IMR-90 (cell line): ENCODE measurements at regions not wholly inside any gene's neighbourhood (a gene's known extent, or its start where the extent isn't known, plus 50 kb on each side); places are given as distances from the start of the nearest gene placed in this dataset.

Experiments used
- ATAC-seq: fragments of 200-7000 bp; cut with Tn5 transposase; 2 replicates; pipeline ENCODE4 v1.9.1; 2020; ENCODE audit warnings: low read depth, mild to moderate bottlenecking, moderate library complexity
- BruUV-seq: library from RNA; stranded (reverse); fragments of 400-500 nt; replicated peaks from 2 replicates; lab custom pipeline; 2021; lab: Mats Ljungman, UMichigan
- CTCF ChIA-PET: fragments of 300-600 bp; formaldehyde crosslinking; extraction: SDS; loops from one replicate; lab custom pipeline; 2021; ENCODE audit warnings: antibody characterized with exemption; lab: Yijun Ruan, JAX
- POLR2A ChIA-PET: fragments of 300-600 bp; sonication (Branson Sonifier 250); formaldehyde crosslinking; loops from one replicate; lab custom pipeline; 2022; ENCODE audit warnings: antibody characterized with exemption; ENCODE audit not compliant: unreplicated experiment; lab: Charles Lee
- DNase-seq: peaks from one replicate; pipeline ENCODE4 v3.0.0; 2013
- H2AFZ ChIP-seq: replicated peaks from 2 replicates; pipeline ENCODE3; 2013; ENCODE audit warnings: low read length, mild to moderate bottlenecking; ENCODE audit not compliant: poor library complexity
- H2AK5ac ChIP-seq: 2 replicates; pipeline ENCODE4 v1.6.1; 2013; ENCODE audit warnings: low read depth, low read length, inconsistent platforms
- H2AK9ac ChIP-seq: replicated peaks from 2 replicates; pipeline ENCODE3; 2013; ENCODE audit warnings: mild to moderate bottlenecking, low read depth, low read length, moderate library complexity; ENCODE audit not compliant: poor library complexity
- H2BK120ac ChIP-seq: 2 replicates; pipeline ENCODE4 v1.6.1; 2013; ENCODE audit warnings: low read depth, low read length, inconsistent platforms
- H2BK15ac ChIP-seq: 3 replicates; pipeline ENCODE4 v1.6.1; 2013; ENCODE audit warnings: low read depth, low read length, inconsistent platforms
- H2BK20ac ChIP-seq: 2 replicates; pipeline ENCODE4 v1.6.1; 2013; ENCODE audit warnings: low read depth, mild to moderate bottlenecking, inconsistent platforms, low read length, moderate library complexity
- H2BK5ac ChIP-seq: 2 replicates; pipeline ENCODE4 v1.6.1; 2013; ENCODE audit warnings: mild to moderate bottlenecking, low read depth, low read length, inconsistent platforms; ENCODE audit not compliant: poor library complexity, severe bottlenecking
- H3K14ac ChIP-seq: replicated peaks from 2 replicates; pipeline ENCODE4 v1.6.1; 2013; ENCODE audit warnings: low read depth, low read length, inconsistent platforms
- H3K18ac ChIP-seq: 2 replicates; pipeline ENCODE4 v1.6.1; 2013; ENCODE audit warnings: low read depth, low read length, control low read depth
- H3K23ac ChIP-seq: 2 replicates; pipeline ENCODE4 v1.6.1; 2013; ENCODE audit warnings: low read depth, low read length, inconsistent platforms
- H3K27ac ChIP-seq: 2 replicates; pipeline ENCODE4 v1.5.1; 2013; ENCODE audit warnings: mild to moderate bottlenecking, control low read depth, low read length; ENCODE audit not compliant: insufficient read depth
- H3K27me3 ChIP-seq: 2 replicates; pipeline ENCODE4 v1.6.1; 2013; ENCODE audit warnings: low read length; ENCODE audit not compliant: control insufficient read depth, insufficient read depth
- H3K36me3 ChIP-seq: 2 replicates; pipeline ENCODE4 v1.6.1; 2013; ENCODE audit warnings: low read length, mixed read lengths; ENCODE audit not compliant: control insufficient read depth, insufficient read depth
- H3K4ac ChIP-seq: 2 replicates; pipeline ENCODE4 v1.6.1; 2013; ENCODE audit warnings: low read depth, low read length, inconsistent platforms
- H3K4me1 ChIP-seq: 2 replicates; pipeline ENCODE4 v1.6.1; 2013; ENCODE audit warnings: low read length, mixed read lengths; ENCODE audit not compliant: control insufficient read depth, insufficient read depth
- H3K4me2 ChIP-seq: 2 replicates; pipeline ENCODE4 v1.6.1; 2013; ENCODE audit warnings: low read depth, mild to moderate bottlenecking, control low read depth, low read length, moderate library complexity
- H3K4me3 ChIP-seq: 2 replicates; pipeline ENCODE4 v1.5.1; 2013; ENCODE audit warnings: low read depth, mild to moderate bottlenecking, control low read depth, low read length, moderate library complexity; ENCODE audit not compliant: insufficient read depth
- H3K56ac ChIP-seq: 2 replicates; pipeline ENCODE4 v1.6.1; 2013; ENCODE audit warnings: low read length, inconsistent platforms; ENCODE audit not compliant: insufficient read depth; ENCODE audit errors: extremely low read depth
- H3K79me1 ChIP-seq, 2 experiments: 2 replicates each; pipeline ENCODE4 v1.6.1; 2013; ENCODE audit warnings: low read length in 2 of 2, inconsistent platforms in 1 of 2, low read depth in 1 of 2
- H3K9ac ChIP-seq: 2 replicates; pipeline ENCODE4 v1.6.1; 2013; ENCODE audit warnings: low read depth, low read length, control low read depth
- H3K9me1 ChIP-seq: 2 replicates; pipeline ENCODE4 v1.6.1; 2013; ENCODE audit warnings: low read length, inconsistent platforms; ENCODE audit not compliant: insufficient read depth
- H3K9me3 ChIP-seq: 2 replicates; pipeline ENCODE4 v1.6.1; 2013; ENCODE audit warnings: low read length; ENCODE audit not compliant: control insufficient read depth, insufficient read depth
- H4K20me1 ChIP-seq: 2 replicates; pipeline ENCODE4 v1.6.1; 2013; ENCODE audit warnings: low read length, inconsistent platforms; ENCODE audit not compliant: insufficient read depth
- H4K5ac ChIP-seq: 2 replicates; pipeline ENCODE4 v1.6.1; 2013; ENCODE audit warnings: mild to moderate bottlenecking, low read depth, low read length, control low read depth
- H4K8ac ChIP-seq, 2 experiments: 2 replicates each; pipeline ENCODE4 v1.6.1; 2013; ENCODE audit warnings: low read depth in 2 of 2, low read length in 2 of 2, control low read depth in 1 of 2, inconsistent platforms in 1 of 2
- H4K91ac ChIP-seq: 2 replicates; pipeline ENCODE4 v1.6.1; 2013; ENCODE audit warnings: low read depth, low read length, inconsistent platforms; ENCODE audit not compliant: insufficient read depth
- CEBPB ChIP-seq: IDR thresholded peaks from 2 replicates; pipeline ENCODE4 v1.6.1; 2012; ENCODE audit warnings: low read depth, low read length, improper control_type of control experiment
- CHD1 ChIP-seq: IDR thresholded peaks from 2 replicates; pipeline ENCODE4 v1.6.1; 2012; ENCODE audit warnings: low read depth, low read length, improper control_type of control experiment
- FOS ChIP-seq: fragments of 150-350 bp; IDR thresholded peaks from 2 replicates; pipeline ENCODE4 v1.6.1; 2016; ENCODE audit warnings: low read depth, low read length
- MAFK ChIP-seq: IDR thresholded peaks from 2 replicates; pipeline ENCODE4 v1.6.1; 2012; ENCODE audit warnings: low read depth, low read length, improper control_type of control experiment
- NFE2L2 ChIP-seq: fragments of 150-350 bp; IDR thresholded peaks from 2 replicates; pipeline ENCODE4 v1.6.1; 2016; ENCODE audit warnings: low read depth, mild to moderate bottlenecking, low read length
- RAD21 ChIP-seq: IDR thresholded peaks from 2 replicates; pipeline ENCODE4 v1.6.1; 2012; ENCODE audit warnings: low read length, improper control_type of control experiment
- RCOR1 ChIP-seq: IDR thresholded peaks from 2 replicates; pipeline ENCODE4 v1.6.1; 2012; ENCODE audit warnings: mild to moderate bottlenecking, low read length, improper control_type of control experiment; ENCODE audit not compliant: insufficient replicate concordance
- RFX5 ChIP-seq: IDR thresholded peaks from 2 replicates; pipeline ENCODE4 v1.8.0; 2012; ENCODE audit warnings: low read depth, mild to moderate bottlenecking, low read length, moderate library complexity
- WGBS, 2 experiments: methylation state at CpG; one replicate each; pipeline versions ENCODE4 v1.1.5 to v1.1.7; 2013; ENCODE audit warnings: missing lambda C conversion rate in 2 of 2; ENCODE audit not compliant: insufficient read length in 1 of 2; ENCODE audit errors: extremely low coverage in 2 of 2; 5-methylcytosine and 5-hydroxymethylcytosine counted together
- dilution Hi-C: fragments of 300-500 bp; cut with HindIII; formaldehyde crosslinking; loops from one replicate; pipeline ENCODE4 v1.14.3; 2018; ENCODE audit warnings: low sequenced_read_pairs; ENCODE audit not compliant: unreplicated experiment
- in situ Hi-C: fragments of 300-500 bp; cut with MboI; formaldehyde crosslinking; loops from 3 replicates; pipeline ENCODE4 v1.14.3; 2019; ENCODE audit warnings: low sequenced_read_pairs, inconsistent platforms, mixed read lengths
- intact Hi-C: fragments of 100-400 bp; cut with micrococcal nuclease; formaldehyde crosslinking; loops from 2 replicates; pipeline ENCODE4 v1.10.0; 2022
- TF ChIP-seq, protein P1 (sequence below): fragments of 150-350 bp; IDR thresholded peaks from 2 replicates; pipeline ENCODE4 v1.6.1; 2016; ENCODE audit warnings: low read depth, mild to moderate bottlenecking, low read length, moderate library complexity, borderline replicate concordance
- TF ChIP-seq, protein P2 (sequence below): fragments of 150-350 bp; IDR thresholded peaks from 2 replicates; pipeline ENCODE4 v1.6.1; 2017; ENCODE audit warnings: mild to moderate bottlenecking, antibody characterized with exemption, low read length, low read depth
- TF ChIP-seq, protein P3 (sequence below): conservative IDR thresholded peaks from 2 replicates; pipeline ENCODE4 v1.5.1; 2012; ENCODE audit warnings: mild to moderate bottlenecking, low read depth, low read length, improper control_type of control experiment

DNA sequence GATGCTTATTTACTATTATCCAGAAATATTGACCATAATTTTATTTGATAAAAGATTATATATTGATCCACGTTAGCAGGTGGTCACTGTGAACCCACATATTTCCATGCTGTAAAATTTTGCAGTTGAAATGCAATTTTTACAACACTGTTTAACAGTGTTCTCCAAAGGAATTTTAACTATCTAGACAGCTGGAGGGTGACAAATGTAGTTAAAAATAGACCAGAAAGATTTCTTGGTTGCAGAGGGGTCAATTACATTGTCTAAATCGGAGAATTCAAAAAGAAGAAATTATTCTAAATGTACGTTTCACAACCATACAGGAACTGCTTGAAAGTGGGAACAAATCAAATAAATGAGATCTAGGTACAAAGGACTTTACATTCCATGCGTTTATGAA, 625.2 kb upstream of the NCAM2 start:
- H3K23ac ChIP-seq: no peak overlapping the region
- no peak overlapping the region for H3K27ac ChIP-seq
- H3K18ac ChIP-seq: no peak overlapping the region
- POLR2A ChIA-PET: no interaction called here
- no peak overlapping the region for H3K14ac ChIP-seq
- H2BK20ac ChIP-seq: no peak overlapping the region
- no peak overlapping the region for H2AK5ac ChIP-seq
- DNase-seq: no peak
- H4K8ac ChIP-seq: no peak overlapping the region
- no peak overlapping the region for H3K4me2 ChIP-seq
- H2BK15ac ChIP-seq: no peak overlapping the region
- no peak overlapping the region for H3K9ac ChIP-seq
- CTCF ChIA-PET: no interaction called here
- no peak overlapping the region for H2AK9ac ChIP-seq
- in situ Hi-C loops: no loop called here
- H4K20me1 ChIP-seq: no peaks in the 10 kb centered on the region
- H4K91ac ChIP-seq: no peak overlapping the region
- peaks cover 4% of the 10 kb centered on the region; the same call in 1 of the 2 replicates for H3K9me3 ChIP-seq
- H2BK120ac ChIP-seq: no peak overlapping the region
- no peak overlapping the region for H3K4ac ChIP-seq
- H3K27me3 ChIP-seq: no peaks in the 10 kb centered on the region
- no peaks in the 10 kb centered on the region for H3K9me1 ChIP-seq
- no peak overlapping the region for H2BK5ac ChIP-seq
- no peaks in the 10 kb centered on the region for H3K36me3 ChIP-seq
- WGBS, 2 experiments: no CpG with 5 or more reads among the region's 4 CpGs
- H2AFZ ChIP-seq: no peak overlapping the region
- intact Hi-C loops: no loop called here
- no peak for ATAC-seq
- dilution Hi-C loops: no loop called here
- TF ChIP-seq MAFK: no peak
- no peak for TF ChIP-seq FOS
- no peak for TF ChIP-seq NFE2L2
- no peak for TF ChIP-seq CHD1
- no peak for TF ChIP-seq RAD21
- TF ChIP-seq RFX5: no peak
- TF ChIP-seq, protein P1, sequence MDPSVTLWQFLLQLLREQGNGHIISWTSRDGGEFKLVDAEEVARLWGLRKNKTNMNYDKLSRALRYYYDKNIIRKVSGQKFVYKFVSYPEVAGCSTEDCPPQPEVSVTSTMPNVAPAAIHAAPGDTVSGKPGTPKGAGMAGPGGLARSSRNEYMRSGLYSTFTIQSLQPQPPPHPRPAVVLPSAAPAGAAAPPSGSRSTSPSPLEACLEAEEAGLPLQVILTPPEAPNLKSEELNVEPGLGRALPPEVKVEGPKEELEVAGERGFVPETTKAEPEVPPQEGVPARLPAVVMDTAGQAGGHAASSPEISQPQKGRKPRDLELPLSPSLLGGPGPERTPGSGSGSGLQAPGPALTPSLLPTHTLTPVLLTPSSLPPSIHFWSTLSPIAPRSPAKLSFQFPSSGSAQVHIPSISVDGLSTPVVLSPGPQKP: no peak
- TF ChIP-seq, protein P2, sequence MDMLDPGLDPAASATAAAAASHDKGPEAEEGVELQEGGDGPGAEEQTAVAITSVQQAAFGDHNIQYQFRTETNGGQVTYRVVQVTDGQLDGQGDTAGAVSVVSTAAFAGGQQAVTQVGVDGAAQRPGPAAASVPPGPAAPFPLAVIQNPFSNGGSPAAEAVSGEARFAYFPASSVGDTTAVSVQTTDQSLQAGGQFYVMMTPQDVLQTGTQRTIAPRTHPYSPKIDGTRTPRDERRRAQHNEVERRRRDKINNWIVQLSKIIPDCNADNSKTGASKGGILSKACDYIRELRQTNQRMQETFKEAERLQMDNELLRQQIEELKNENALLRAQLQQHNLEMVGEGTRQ: no peak
- TF ChIP-seq RCOR1: no peak
- no peak for TF ChIP-seq CEBPB
- TF ChIP-seq, protein P3, sequence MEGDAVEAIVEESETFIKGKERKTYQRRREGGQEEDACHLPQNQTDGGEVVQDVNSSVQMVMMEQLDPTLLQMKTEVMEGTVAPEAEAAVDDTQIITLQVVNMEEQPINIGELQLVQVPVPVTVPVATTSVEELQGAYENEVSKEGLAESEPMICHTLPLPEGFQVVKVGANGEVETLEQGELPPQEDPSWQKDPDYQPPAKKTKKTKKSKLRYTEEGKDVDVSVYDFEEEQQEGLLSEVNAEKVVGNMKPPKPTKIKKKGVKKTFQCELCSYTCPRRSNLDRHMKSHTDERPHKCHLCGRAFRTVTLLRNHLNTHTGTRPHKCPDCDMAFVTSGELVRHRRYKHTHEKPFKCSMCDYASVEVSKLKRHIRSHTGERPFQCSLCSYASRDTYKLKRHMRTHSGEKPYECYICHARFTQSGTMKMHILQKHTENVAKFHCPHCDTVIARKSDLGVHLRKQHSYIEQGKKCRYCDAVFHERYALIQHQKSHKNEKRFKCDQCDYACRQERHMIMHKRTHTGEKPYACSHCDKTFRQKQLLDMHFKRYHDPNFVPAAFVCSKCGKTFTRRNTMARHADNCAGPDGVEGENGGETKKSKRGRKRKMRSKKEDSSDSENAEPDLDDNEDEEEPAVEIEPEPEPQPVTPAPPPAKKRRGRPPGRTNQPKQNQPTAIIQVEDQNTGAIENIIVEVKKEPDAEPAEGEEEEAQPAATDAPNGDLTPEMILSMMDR: no peak
- no peaks in the 10 kb centered on the region for H3K4me1 ChIP-seq
- no peaks in the 10 kb centered on the region for H3K79me1 ChIP-seq
- BruUV-seq: no TSS peak
- H3K4me3 ChIP-seq: no peak overlapping the region
- H4K5ac ChIP-seq: no peak overlapping the region
- no peak overlapping the region for H3K56ac ChIP-seq
